GM19328 (cell line): ENCODE measurements at regions not wholly inside any gene's neighbourhood (a gene's known extent, or its start where the extent isn't known, plus 50 kb on each side); places are given as distances from the start of the nearest gene placed in this dataset.

Experiments
- ATAC-seq: cut with Tn5 transposase; IDR thresholded peaks from one replicate; pipeline ENCODE4 v1.9.1; 2021; ENCODE audit warnings: mild to moderate bottlenecking, moderate library complexity; ENCODE audit not compliant: unreplicated experiment

DNA sequence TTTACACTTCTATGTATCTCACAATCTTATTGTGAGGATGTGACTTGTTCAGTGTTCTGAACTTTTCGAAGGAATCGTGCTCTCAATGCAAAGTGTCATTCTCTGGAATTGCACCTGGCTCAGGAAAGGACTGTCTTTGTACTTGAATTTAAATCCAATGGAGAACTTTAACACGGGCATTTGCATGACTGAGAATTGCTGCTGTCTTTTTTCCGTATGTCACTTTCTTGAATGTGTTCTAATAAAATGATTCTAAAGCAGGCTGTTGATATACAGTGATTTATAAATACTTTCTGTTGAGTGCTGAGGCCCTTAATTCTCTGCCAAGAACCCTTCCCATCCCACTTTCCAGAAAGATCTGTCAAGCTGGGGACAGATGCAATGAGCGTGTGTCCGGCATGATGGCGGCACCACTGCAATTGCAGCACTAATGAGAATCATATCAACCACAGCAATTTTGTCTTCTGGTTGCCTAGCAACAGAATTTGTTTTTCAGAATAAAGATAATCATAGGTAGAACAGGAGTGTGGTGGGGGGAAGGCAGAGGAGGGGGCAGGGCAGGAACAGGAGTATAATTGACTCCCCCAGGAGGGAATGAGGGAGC lies 210.6 kb upstream of the UMPS start:
- no peak for ATAC-seq

DNA sequence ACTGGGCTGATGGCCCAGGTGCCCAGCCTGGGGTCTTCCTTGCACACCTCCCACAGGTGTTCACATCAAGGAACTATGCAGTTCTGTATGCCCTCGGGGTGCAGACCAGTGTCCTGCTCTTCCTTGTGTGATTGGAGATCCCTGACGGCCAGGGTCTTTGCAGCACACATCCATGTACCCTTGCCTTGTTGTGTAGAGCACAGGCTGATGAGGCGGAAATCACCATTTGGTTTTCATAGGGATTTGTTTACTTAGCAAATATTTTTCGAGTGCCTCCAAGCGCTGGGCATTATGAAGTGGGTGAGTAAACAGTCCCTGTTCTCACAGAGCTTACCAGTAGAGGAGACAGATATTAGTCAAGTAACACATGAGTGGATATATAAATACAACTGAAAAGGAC lies 209.3 kb upstream of the UMPS start:
- no peak for ATAC-seq

DNA sequence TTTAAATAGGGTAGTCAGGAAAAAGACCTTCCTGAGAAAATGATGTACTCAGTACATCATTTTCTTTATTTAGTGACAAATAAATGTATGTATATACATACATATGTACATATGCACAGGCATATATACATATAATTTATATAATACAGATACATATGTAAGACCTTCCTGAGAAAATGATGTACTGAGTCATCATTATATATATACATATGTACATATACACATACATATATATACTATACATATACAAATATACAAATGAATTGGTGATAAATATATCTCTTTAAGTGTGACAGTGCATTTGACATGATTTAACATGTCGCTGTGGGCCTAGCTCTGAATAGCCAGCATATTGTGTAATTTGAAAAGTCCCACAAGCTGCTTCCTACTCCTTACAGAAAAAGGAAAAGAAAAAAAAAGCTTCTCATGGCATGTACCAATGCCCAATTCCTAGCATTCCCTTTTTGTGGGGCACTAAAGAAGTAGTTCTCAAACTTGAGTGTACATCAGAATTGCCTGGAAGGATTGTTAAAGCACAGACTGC lies 208.1 kb upstream of the UMPS start:
- no peak for ATAC-seq

DNA sequence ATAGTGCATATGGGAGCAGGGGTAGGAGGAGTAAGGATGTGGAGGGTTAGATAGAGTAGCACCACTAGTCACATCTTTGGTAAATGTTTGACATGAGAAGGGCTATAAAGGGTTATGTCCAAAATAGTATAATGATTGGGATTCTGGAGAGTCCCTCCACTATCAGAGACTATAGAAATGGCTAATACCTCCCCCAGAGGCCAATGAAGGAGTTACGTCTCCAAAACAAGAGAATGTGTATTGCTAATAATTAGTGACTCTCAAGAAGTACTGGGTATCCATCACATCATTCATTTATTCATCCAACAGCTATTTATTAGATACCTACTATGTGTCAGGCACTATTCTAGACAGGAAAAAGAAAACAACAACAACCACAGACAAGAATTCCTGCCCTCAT lies 203.7 kb upstream of the UMPS start:
- ATAC-seq: no peak

DNA sequence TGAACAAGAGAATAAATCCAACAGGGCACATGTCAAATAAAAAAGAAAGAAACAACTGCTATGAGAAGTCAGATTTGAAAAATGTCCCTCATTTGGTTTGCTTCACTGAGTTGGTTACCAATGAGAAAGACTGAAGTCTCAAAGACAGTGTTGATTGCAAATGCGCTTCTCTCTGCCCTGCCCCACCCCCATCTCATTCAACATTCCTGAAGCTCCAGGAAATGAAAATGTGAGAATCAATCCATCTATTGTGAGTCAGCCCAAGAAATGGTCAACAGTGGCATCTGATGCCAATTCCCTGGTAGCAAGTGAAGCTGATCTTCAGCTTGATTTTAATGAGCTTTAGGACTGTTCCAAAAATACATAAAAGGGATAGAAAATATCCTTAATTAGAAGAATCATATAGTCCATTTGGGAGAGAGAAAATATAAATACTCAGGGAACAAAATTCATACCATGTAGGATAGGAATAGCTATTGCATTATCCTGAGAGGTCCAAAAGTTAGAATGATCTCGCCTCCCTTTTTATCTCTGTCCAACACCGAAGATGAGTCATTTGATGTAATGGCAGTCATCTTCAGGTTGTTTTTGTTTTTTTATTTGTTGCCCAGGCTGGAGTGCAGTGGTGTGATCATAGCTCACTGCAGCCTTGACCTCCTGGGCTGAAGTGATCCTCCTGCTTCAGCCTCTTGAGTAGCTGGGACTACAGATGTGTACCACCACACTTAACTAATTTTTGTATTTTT lies 200.3 kb upstream of the UMPS start:
- no peak for ATAC-seq

DNA sequence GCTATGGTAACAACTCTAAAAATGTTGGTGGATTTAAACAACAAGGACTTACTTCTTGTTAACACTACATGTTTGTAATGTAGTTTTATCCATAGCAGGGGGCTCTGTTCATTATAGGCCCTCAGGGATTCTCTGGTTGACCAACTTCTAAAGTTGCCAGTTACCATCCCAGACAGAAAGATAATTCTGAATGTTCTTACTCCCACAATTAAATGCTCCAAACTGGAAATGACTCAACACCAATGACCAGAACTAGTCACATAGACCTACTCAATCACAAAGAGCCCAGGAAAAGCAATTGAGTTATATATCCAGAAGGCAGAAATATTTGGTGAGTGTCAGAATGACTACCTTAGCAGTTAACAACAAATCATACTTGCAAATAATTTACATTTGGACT lies 199.3 kb upstream of the UMPS start:
- ATAC-seq: no peak

DNA sequence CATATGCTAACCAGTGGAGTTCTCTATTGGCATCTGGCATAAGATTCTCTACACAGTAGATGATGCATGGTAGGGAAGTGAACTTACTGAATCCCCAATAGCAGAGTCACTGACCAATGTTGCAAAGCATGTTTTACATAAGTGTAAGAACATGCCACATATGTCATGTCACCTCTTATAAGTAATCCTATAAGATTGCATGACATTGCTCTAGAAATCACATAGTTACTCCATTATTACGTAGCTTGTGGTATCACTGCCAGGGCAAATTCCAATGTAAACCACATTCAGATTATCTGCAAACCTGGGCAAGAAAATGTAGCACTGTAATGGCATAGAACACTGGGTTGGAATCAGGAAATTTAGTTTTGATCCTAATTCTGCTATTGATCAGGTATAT lies 198.2 kb upstream of the UMPS start:
- no peak for ATAC-seq

DNA sequence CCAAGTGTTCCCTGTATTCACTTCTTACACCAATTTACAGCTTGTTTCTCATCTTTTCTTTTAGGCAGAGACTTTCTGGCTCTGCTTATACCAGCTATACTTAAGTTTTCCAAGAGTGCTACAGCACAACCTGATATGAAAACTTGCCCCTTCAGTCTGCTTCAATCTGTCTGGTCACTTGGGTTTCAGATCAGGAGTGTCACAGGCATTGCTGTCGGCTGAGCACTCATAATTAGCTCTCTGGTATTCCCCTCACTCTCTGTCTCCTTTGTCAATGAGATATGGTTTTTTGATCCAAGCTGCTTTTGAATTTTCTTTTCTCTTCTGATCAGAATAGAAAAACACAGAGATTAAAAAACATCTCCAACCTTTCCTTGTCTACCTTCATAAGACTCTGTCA lies 194.9 kb upstream of the UMPS start:
- ATAC-seq: no peak

DNA sequence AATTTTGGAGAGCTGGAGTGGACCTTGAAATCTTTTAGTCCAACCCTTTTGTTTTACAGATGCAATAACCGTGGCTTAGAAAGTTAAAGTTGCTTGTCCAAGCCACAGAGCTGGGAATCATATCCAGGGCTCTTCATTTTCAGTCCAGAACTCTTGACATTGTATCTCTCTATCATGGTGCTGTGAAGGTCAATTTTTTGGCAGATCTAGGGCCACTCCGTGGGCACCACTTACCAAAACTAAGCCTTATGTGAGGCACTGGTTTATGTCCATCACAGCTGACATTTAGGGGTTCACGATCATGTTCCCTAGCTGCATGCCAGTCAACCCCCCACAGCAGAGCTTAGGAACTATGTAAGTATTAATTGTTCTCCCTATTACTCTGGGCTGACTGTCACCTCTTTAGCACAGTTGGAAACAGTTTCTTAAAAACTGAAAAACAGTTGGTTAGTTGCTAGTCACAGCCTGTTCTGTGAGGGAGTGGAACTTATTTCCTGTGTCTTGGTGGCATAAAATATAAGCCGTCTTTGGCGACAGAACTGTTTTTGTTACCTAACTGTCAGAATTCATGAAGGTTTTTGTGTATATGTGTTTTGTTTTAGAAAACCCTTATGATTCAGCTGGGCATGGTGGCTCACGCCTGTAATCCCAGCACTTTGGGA lies 189.6 kb upstream of the UMPS start:
- ATAC-seq: no peak

DNA sequence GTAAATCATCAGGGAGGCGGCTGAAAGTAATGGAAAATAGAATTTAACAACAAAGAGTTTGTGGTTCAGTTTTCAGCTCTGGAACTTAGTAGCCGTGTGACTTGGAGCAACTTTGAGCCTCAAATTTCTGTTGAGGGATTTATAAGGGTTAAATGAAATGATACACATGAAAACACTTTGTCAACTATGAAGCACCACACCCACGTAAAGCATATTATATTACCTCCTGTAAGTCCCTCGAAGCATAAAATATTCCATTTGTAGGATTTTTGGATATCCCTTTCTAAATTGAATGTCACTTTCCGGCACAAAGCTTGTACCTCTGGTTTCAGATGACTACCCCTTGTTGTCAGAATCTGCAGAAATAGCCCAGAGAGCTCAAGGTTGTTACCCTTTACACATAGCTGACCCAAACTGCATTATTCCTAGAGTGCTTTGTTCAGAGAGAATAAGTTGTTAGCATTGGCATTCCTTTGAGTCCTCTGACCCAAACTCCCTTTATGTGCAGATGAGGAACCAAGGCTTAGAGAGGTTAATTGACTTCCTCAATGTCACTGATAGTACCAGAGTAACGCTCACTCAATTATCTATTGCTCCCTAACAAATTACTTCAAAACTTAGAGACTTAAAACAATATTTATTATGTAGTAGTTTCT lies 187.9 kb upstream of the UMPS start:
- no peak for ATAC-seq

DNA sequence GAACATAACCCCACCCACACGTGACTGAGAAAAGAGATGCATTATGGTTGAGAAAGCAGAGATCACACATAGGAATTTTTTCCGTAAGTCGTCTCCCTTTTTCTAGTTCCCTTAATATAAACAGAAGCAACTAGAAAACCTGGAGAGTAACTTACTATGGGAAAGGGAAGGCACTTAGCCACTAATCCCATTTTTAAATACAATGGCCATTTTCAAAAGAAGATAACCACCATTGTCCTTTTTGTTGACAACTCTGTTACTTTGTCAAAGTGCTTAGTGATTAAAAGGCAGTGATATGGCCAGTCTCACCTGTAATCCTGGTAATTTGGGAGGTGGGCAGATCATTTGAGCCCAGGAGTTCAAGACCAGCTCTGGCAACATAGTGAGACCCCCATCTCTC lies 184.4 kb upstream of the UMPS start:
- ATAC-seq: no peak

DNA sequence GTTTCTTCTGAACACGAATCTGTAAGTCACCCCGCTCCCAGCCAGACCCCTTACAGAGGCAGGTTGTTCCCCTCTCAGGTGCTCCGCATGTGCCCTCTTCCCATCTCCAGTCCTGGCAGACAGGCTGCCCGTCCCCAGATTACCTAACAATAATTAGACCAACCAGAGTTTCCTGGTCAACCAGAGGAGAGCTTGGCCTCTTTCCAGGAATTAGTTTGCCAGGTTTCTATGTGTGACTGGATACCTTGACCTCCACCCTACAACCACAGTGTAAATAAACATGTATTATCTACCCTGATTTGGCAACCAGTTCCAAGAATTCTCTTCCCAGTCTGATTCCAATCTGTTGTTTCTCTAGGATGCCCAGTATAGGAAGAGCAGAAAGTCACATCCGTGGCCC lies 178.0 kb upstream of the UMPS start:
- ATAC-seq: no peak

DNA sequence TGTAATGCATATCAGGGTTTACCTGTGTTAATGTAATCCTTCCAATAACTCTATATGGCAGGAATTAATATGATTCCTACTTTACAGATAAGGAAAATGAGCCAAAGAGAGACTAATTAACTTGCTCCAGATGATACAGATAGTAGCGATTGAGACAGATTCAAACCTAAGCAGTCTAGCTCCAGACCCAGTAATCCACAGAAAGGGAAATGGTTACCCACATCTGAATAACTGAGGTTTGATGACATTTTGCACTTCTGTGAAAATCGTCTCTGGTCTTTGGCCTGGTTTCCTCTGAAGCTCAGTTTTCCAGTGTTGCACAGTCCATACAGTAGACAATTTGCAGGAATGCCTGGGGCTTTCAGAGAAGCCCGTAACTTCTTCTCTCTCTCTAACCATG lies 177.1 kb upstream of the UMPS start:
- ATAC-seq: no peak

DNA sequence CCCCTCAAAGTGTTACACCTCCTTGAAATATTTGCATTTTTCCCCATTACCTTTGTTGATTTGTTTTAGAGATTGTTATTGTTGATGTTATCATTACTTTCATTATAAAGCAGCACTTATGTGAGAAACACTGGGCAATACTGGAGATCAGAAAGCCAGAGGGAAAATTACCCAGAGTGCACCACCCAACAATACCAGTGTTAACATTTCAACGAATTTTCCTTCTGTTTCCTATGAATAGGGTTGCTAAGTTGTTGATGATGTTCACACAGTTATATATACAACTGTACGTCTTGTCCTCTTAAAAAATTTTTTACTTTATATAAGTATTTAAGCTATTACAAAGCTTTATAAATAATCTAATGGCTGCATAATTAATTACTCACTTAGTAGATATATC lies 173.6 kb upstream of the UMPS start:
- no peak for ATAC-seq

DNA sequence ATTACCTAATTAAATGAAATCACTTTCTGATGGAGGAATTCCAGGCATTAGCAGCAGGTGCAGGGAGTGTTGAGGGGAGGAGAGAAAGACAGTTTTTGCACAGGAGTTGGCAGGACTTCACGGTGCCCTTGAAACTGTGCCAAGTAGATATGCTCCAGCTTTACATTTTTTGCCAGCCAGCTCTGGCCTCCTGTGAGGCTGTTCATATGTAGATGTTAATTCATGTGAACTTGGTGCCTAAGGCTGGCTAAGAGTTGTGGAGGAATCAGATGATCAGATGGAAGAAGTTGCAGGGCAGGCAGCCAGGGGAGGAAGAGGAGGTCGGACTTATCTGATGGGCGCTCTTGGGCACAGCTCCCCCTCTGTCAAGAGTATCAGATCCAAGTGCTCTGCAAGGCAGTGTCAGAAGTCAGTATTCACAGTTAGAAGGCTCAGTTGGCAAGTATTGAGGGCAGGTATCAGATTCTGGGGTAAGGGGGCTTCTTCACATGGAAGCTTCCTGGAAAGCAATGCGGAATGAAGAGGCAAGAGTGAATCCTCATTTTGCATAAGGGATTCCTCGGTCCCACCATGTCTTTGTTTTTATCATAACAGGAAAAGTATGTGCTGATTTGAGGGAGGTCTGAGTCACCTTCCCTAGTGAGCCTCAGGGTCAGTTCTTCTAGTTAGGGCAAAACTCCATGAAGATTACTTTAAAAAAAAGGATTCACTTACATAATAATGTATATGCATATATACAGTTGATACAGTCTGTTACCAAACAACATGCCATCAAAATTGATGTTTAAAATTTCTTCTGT lies 172.6 kb upstream of the UMPS start:
- no peak for ATAC-seq

DNA sequence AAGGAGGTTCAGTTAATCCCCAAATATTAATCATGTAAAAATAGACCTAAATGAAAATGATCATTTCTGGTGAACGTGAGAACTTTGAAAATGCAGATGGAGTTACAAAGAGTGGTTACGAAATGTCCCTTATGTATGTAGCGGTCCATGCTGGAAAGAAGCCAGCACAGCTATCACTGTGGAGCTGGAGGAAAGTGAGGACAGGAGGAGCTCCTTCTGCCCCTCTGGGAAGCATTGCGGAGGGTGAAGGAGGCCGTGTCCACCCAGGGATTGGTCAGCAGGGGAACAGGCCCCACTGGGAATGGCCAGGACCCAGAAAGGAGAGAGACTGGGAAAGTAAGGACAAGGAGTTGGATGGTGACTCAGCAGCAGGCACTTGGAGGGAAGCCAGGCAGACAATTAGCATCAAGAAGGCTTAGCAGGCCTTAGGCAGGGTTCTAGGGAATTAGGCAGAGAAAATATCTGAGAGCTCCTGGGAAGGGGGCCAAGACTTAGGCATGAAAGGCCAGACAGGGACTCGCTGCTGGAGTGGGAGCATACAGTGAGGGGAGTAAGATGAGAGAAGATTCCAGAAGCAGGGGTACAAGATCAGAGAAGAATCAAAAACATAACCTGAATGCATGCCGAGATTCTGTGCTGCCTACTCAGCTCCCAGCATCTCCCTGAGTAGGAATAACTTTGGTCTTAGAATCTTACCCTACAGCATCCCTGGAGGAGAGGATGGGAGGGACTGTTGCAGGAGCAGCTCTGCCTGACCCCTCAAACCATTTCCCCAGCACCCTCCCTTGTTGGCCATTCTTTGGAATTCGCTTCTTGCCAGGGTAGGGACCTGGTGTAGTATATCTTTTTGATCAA lies 171.0 kb upstream of the UMPS start:
- ATAC-seq: no peak

DNA sequence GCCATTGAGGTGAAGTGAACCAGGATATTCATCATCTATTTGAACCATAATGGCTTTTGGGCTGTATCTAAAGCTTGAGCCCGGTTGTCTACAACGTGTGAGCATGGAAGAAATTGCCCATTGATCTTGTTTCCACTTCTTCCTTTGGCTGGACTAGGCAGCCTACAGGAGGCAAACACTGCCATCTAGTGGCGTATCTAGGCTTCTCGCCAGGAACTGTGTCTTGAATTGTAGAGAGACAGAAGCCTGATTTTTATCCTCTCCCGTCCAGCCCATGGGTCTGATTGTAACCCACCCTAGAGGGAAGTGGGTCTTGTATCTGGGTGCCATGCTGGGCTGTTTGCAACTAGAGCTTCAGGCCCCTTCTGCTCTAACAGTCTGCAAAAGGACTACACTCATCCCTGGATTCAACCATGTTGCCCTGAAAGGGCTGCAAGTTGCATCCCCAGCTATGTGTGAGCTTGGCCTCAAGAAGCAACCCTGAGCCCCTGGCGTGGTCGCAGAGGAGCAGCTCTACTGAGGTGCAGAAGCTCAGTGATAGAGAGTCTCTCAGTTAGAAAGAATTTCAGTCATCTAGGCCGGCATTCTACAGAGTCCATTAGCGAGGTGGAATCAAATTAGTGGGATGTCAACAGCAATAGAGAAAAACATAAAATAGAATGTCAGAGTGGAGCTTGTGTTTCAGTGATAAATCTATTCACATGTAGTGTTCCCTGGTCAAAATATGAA lies 170.2 kb upstream of the UMPS start:
- no peak for ATAC-seq

DNA sequence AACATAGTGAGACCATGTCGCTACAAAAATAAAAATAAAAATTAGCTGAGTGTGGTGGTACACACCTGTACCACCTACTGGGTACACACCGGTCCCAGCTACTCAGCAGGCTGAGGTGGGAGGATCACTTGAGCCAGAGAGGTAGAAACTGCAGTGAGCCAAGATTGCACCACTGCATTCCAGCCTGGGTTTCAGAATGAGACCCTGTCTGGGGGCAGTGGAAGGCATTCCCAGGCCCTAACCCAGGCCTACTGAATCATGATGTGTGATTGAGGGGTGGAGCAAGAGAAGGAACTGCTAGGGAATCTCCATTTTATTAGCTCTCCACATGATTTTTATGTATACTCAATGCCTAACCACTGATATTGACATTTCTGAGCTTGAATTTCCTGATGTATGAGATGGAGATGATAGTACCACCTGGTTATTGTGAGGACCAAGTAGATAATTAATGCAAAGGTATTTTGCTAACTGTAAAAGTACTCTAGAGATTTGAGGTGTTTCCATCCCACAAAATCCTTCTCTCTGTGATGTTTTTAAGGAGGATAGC lies 169.5 kb upstream of the UMPS start:
- ATAC-seq: no peak

DNA sequence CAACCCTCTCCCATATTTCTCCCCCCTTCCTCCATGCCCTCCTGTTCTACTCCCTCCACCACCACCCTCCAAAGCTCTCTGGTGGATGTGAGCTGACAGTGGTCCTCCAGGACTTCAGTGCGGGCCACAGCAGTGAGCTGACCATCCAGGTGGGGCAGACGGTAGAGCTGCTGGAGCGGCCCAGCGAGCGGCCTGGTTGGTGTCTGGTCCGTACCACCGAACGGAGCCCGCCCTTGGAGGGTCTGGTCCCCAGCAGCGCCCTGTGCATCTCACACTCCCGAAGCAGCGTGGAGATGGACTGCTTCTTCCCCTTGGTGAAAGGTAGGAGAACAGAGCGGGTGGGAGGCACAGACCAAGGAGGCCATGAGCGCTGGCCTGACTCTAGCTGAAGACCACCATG lies 167.5 kb upstream of the UMPS start:
- ATAC-seq: no peak
